ENCODE measurements at regions not wholly inside any gene's neighbourhood (a gene's known extent, or its start where the extent isn't known, plus 50 kb on each side); places are given as distances from the start of the nearest gene placed in this dataset.

DNA sequence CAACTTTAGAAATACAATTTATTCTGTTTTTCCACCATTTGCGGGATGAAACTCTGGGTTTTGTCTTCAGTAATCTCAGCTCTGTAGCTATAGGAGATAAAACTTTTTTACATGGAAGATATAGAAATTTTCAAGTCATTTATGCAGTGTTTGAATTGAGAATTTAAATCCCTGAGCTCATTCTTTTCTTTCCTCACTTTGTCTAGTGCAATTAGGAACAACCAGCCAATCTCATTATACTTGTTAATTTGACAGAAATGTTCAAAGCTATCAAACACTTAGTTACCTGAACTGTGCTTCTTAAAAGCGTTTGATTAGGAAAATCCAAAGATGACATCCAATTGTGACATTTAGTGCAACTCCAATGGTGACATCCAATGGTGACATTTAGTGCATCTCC, 1014.3 kb downstream of the SLITRK5 start:
- no peaks in the 10 kb centered on the region for H3K27me3 ChIP-seq (ENCODE audit: control insufficient read depth in 4 of 4, insufficient read depth in 4 of 4, low read length in 3 of 4)
- no peaks in the 10 kb centered on the region for H3K4me1 ChIP-seq (ENCODE audit: control insufficient read depth in 4 of 4, insufficient read depth in 4 of 4, low read length in 3 of 4)
- no peak for DNase-seq (ENCODE audit: low spot score)
- H3K9ac ChIP-seq (ENCODE audit: low read depth in 1 of 2, low read length in 2 of 2): no peak overlapping the region
- no peak overlapping the region for H3K27ac ChIP-seq (ENCODE audit: low read depth in 1 of 2, low read length in 2 of 2)
- no peaks in the 10 kb centered on the region for H3K9me3 ChIP-seq (ENCODE audit: control insufficient read depth in 4 of 4, low read length in 3 of 4)
- WGBS: 75% methylated on average over 2 of the region's 2 CpGs
- no peaks in the 10 kb centered on the region for H3K36me3 ChIP-seq (ENCODE audit: control insufficient read depth in 4 of 4, insufficient read depth in 3 of 4, low read depth in 1 of 4, low read length in 3 of 4)
- H3K4me3 ChIP-seq (ENCODE audit: low read depth in 1 of 3, low read length in 3 of 3): no peak overlapping the region
- TF ChIP-seq SP1 (IDR thresholded peaks at IDR 0.05): no peak

DNA sequence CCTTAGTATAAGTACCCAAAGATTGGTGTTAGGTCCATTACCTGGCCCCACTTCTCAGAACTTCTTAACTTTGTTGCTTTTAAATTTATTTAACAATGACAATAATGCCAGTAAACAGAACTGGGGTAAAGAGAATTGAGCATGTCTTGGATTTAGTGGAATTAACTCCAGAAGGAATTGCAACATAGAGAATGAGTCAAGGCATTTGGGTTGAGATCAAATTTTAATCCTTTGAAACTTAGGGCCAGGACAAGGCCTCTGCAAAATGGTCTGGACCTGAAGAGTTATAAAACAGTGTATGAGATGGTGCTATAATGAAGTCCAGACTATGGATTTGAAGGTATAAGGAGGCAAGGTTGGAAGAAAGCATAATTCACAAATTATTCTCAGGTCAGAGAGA, 1030.4 kb downstream of the SLITRK5 start:
- Histone ChIP-seq H3K4me1 (ENCODE audit: control insufficient read depth in 4 of 4, insufficient read depth in 4 of 4, low read length in 3 of 4) (no peaks in the 10 kb centered on the region), H3K27me3 (ENCODE audit: control insufficient read depth in 4 of 4, insufficient read depth in 4 of 4, low read length in 3 of 4) (no peaks in the 10 kb centered on the region), H3K36me3 (ENCODE audit: control insufficient read depth in 4 of 4, insufficient read depth in 3 of 4, low read depth in 1 of 4, low read length in 3 of 4) (no peaks in the 10 kb centered on the region), H3K4me3 (ENCODE audit: low read depth in 1 of 3, low read length in 3 of 3) (no peak overlapping the region), H3K9me3 (ENCODE audit: control insufficient read depth in 4 of 4, low read length in 3 of 4) (peaks cover 0 to 2% (median 0%) of the 10 kb centered on the region in 4 donors), H3K9ac (ENCODE audit: low read depth in 1 of 2, low read length in 2 of 2) (no peak overlapping the region), H3K27ac (ENCODE audit: low read depth in 1 of 2, low read length in 2 of 2) (no peak overlapping the region)
- DNase-seq (ENCODE audit: low spot score): no peak
- TF ChIP-seq FOXA1 (IDR thresholded peaks at IDR 0.05): no peak
- TF ChIP-seq, protein P1, sequence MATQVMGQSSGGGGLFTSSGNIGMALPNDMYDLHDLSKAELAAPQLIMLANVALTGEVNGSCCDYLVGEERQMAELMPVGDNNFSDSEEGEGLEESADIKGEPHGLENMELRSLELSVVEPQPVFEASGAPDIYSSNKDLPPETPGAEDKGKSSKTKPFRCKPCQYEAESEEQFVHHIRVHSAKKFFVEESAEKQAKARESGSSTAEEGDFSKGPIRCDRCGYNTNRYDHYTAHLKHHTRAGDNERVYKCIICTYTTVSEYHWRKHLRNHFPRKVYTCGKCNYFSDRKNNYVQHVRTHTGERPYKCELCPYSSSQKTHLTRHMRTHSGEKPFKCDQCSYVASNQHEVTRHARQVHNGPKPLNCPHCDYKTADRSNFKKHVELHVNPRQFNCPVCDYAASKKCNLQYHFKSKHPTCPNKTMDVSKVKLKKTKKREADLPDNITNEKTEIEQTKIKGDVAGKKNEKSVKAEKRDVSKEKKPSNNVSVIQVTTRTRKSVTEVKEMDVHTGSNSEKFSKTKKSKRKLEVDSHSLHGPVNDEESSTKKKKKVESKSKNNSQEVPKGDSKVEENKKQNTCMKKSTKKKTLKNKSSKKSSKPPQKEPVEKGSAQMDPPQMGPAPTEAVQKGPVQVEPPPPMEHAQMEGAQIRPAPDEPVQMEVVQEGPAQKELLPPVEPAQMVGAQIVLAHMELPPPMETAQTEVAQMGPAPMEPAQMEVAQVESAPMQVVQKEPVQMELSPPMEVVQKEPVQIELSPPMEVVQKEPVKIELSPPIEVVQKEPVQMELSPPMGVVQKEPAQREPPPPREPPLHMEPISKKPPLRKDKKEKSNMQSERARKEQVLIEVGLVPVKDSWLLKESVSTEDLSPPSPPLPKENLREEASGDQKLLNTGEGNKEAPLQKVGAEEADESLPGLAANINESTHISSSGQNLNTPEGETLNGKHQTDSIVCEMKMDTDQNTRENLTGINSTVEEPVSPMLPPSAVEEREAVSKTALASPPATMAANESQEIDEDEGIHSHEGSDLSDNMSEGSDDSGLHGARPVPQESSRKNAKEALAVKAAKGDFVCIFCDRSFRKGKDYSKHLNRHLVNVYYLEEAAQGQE (IDR thresholded peaks at IDR 0.05): no peak
- TF ChIP-seq, protein P2, sequence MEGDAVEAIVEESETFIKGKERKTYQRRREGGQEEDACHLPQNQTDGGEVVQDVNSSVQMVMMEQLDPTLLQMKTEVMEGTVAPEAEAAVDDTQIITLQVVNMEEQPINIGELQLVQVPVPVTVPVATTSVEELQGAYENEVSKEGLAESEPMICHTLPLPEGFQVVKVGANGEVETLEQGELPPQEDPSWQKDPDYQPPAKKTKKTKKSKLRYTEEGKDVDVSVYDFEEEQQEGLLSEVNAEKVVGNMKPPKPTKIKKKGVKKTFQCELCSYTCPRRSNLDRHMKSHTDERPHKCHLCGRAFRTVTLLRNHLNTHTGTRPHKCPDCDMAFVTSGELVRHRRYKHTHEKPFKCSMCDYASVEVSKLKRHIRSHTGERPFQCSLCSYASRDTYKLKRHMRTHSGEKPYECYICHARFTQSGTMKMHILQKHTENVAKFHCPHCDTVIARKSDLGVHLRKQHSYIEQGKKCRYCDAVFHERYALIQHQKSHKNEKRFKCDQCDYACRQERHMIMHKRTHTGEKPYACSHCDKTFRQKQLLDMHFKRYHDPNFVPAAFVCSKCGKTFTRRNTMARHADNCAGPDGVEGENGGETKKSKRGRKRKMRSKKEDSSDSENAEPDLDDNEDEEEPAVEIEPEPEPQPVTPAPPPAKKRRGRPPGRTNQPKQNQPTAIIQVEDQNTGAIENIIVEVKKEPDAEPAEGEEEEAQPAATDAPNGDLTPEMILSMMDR (IDR thresholded peaks at IDR 0.05; ENCODE audit: low read depth, low read length, missing input control): no peak
- TF ChIP-seq, protein P3, sequence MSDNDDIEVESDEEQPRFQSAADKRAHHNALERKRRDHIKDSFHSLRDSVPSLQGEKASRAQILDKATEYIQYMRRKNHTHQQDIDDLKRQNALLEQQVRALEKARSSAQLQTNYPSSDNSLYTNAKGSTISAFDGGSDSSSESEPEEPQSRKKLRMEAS (IDR thresholded peaks at IDR 0.05): no peak
- TF ChIP-seq FOXA2 (IDR thresholded peaks at IDR 0.05): no peak
- TF ChIP-seq, protein P4, sequence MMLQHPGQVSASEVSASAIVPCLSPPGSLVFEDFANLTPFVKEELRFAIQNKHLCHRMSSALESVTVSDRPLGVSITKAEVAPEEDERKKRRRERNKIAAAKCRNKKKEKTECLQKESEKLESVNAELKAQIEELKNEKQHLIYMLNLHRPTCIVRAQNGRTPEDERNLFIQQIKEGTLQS (IDR thresholded peaks at IDR 0.05): no peak
- TF ChIP-seq SP1 (IDR thresholded peaks at IDR 0.05): no peak
- TF ChIP-seq GABPA (IDR thresholded peaks at IDR 0.05 in 1 of 2, conservative IDR thresholded peaks at IDR 0.05 in 1 of 2): no peak
- TF ChIP-seq, protein P5, sequence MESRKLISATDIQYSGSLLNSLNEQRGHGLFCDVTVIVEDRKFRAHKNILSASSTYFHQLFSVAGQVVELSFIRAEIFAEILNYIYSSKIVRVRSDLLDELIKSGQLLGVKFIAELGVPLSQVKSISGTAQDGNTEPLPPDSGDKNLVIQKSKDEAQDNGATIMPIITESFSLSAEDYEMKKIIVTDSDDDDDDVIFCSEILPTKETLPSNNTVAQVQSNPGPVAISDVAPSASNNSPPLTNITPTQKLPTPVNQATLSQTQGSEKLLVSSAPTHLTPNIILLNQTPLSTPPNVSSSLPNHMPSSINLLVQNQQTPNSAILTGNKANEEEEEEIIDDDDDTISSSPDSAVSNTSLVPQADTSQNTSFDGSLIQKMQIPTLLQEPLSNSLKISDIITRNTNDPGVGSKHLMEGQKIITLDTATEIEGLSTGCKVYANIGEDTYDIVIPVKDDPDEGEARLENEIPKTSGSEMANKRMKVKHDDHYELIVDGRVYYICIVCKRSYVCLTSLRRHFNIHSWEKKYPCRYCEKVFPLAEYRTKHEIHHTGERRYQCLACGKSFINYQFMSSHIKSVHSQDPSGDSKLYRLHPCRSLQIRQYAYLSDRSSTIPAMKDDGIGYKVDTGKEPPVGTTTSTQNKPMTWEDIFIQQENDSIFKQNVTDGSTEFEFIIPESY (IDR thresholded peaks at IDR 0.05): no peak
- no peak for TF ChIP-seq NR2F2 (IDR thresholded peaks at IDR 0.05)

Measured in liver (tissue), 8 donors.